Suppressor macrophage treated with lipopolysaccharide for 4 hours (primary cell): ENCODE measurements at regions not wholly inside any gene's neighbourhood (a gene's known extent, or its start where the extent isn't known, plus 50 kb on each side); places are given as distances from the start of the nearest gene placed in this dataset.

ENCODE experiments used
- DNase-seq: peaks from one replicate; pipeline ENCODE4 v3.0.0-alpha.2; 2020

DNA sequence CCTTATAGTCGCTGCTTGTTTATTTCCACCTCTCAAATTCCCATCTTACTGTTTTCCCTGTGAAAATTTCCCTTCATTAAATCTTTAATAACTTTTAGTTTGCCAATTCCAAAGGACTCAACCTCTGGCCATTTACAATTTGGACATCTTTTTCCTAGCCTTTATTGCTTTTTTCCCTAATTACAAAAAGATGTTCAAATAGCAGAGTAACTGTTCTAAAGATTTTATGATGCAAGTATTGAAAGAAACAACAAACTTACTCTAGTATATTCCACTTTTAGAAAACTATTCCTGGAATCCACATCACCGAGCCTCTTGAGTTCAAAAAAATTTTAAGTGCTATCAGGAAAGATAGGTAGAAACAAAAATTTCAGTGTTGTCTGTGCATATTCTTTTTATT, 174.1 kb upstream of the UBE2E2 start:
- no peak for DNase-seq

DNA sequence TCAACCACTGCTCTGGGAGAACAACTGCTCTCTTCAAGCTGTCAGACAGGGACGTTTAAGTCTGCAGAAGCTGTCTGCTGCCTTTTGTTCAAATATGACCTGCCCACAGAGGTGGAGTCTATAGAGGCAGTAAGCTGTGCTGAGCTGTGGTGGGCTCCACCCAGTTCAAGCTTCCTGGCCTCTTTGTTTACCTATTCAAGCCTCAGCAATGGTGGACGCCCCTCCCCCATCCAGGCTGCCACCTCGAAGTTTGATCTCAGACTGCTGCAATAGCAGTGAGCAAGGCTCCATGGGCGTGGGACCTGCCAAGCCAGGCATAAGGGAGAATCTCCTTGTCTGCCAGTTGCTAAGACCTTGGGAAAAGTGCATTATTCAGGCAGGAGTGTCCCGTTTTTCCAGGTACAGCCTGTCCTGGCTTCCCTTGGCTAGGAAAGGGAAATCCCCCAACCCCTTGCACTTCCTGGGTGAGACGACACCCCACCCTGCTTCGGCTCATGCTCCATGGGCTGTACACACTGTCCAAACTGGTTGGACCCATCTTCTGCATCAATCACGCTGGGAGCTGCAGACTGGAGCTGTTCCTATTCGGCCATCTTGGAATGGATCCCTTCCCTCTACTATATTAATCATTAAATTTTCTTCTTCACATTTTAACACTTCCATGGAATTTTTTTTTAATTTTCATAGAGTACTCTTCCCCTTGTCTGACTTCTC, 167.0 kb upstream of the UBE2E2 start:
- DNase-seq: no peak

DNA sequence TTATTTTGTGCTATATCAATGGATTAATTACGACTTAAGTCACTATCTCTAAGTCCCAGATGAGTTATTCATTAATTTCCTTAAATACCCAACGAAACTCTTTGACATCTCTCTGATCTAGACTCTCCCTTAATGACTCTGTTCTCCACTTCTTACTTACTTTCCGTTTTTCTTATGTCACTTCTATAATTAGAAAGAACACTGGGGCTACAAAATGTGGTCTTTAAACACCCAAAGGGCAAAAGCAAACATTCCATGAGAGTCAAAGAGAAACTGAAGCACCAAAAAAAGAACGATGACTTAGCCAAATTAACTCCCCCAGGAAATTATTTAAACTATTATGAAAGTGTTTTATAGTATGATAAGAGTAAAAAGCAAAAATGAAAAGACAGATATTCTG, 166.4 kb upstream of the UBE2E2 start:
- peak; percentile 27 for DNase-seq

DNA sequence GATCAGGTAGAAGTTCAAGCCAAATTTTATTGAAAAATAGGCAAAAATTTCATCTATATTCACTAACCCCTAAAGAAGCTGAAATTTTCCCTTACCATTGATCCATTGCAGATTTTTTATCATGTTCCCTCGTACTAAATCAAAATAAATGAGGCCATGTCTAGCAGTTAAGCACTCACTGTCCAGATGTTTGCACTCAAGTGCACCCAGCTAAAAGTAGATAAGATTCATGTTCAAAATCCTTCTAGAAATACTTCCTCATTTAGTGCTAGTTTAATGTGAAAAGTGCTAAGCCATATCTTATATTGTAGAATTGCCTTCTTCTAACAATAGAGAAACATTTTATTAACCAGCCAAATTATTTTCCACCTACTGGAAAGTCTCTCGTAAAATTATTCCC, 164.7 kb upstream of the UBE2E2 start:
- no peak for DNase-seq

DNA sequence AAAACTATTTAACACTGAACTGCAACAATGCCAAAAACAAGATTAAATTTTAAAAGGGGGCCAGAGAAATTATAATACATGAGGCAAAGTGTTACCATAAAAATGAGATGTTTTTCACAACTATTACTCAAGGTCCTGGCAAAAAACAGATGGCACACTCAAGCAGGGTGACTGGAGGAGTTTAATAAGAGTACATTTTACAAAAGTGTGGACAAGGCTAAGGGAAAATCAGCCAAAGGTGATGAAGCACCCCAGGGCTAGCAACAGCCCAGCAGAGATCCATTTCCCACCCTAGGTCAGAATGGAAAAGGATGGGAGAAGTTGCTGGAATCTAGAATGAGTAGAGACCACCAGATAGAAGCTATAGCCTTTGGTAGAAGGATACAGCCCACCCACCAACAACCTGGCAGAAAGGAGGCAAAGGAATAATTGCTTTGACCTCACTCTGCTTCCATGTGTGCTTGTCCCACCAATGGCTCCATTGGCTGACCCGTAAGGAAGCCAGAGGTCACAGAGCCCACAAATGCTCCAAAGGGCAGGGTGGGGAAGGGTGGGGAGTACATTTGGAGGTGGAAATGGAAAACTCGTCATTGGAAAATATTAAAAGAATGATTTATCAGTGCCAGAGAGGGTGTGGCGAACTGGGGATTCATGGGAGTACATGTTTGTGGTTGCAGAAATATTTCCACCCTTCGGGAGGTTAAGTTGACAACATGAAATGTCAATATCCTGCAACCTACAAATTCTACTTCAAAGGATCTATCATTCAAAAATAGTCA, 161.0 kb upstream of the UBE2E2 start:
- DNase-seq: no peak

DNA sequence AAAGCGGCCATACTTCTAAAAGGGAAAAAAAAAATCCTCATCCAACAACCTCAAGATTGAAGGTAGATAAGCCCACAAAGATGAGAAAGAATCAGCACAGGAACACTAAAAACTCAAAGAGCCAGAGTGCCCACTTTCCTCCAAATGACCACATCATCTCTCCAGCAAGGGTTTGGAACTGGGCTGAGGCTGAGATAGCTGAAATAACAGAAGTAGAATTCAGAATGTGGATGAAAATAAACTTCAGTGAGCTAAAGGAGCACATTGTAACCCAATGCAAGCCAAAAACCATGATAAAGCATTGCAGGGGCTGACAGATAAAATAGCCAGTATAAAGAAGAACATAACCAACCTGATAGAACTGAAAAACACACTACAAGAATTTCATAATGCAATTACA, 158.7 kb upstream of the UBE2E2 start:
- no peak for DNase-seq

DNA sequence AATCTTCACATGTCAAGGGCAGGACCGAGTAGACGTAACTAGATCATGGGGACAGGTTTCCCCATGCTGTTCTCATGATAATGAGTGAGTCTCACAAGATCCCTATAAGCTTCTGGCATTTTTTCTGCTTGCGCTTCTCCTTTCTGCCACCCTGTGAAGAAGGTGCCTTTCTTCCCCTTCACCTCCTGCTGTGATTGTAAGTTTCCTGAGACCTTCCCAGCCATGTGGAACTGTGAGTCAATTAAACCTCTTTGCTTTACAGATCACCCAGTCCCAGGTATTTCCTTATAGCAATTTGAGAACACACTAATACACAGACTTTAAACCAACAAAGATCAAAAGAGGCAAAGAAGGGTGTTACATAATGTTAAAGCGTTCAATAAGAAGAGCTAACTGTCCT, 156.6 kb upstream of the UBE2E2 start:
- no peak for DNase-seq

DNA sequence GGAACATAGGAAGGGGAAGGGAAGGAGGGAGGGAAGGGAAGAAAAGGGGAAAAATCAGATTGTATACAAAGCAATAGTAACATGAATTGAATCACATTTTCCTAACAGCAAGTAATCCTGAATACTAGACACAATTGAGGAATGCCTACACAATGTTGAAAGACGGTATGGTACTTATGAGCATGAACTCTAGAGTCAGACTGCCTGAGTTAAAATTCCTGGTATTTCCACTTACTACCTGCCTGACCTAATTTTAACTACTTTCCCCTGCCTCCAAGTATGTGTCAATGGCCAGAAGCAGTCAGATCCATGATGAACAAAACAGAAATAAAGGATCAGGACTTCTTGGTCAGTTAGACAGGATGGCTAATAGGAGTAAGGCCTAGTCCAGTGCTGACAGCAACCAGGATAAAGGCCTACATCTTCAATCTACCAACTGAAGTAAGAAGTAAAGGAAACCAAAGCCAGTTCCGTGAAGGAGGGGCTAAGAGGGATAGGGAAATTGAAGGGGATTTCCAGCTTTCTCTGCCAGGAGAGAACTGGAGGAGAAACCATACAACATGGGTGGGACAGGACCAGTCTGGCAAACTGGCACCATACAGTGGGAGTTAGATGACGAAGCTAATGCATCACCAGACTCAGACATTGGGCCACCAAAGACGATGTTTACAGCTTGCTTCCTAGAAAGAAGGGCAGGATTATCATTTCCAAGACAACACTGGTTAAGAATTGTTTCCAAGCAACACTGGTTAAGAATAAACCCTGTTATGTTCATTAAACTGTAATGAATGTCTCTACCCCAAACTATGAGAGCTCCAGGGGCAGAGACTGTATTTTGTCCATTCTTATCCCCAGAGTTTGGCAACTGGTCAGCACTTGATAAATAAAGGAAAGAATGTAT, 151.6 kb upstream of the UBE2E2 start:
- peak; percentile 83 for DNase-seq

DNA sequence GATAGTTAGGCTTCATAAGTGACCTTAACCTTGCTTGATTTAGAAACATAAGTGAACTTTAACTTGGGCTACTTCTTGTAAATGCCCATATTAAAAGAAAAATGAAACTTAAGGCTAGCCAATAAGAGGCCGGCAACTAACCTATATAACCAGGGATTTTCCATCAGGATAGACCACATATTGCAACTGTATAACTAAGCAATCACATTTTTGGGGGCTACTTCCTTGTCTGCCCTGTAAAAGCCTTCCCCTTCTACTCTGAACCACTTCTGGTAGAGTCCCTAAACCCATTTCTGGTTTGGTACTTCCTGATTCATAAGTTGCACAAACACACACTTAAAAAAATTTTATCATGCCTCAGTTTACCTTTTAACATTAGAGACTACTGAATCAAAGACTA, 150.9 kb upstream of the UBE2E2 start:
- peak; percentile 79 for DNase-seq

DNA sequence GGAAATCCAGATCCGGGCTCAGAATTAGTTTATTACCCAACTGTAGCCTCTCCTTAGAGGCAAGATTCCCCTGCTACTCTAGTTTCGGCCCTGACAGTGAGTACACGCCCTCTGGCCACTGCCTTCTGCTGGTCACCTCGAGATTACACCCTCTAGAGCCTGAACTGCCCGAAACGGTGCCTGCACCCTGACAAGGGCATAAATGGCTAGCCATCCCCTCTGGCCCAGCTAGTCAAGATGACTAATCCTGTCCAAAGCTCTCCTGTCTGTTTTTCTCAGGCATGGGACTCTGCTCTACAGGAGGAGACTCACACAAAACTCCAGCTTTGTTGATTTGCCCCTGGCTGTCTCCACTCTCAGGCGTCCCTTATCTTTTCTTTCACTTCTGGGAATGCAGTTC, 150.5 kb upstream of the UBE2E2 start:
- DNase-seq: no peak

DNA sequence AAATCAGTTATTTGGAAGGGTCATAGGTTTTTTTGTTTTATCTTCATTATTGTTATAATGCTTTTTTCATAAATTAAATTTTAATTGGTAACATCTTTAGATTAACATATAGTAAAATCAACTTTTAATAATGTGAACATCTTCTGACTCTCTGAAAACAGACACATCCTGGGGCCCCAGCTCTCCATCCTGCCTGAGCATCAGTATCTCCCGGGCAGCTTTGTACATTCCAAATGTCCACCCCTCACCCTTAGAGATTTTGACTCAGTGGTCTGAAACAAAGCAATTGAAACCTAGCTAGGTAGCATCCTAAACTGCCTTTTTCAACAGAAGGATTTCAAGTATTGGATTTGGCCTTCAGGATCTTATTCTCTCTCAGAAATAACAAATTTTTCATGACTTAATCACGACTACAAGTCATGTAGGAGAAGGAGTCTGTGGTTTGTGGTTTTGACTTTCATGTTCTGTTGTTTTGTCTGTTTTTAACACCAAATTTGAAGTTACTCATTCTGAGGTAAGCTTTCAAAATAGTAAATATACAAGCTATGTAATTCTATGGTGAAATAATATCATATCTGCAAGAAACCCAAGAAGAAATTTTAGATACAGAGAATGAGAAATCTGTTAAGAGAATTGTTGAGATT, 147.3 kb upstream of the UBE2E2 start:
- DNase-seq: peak; percentile 64

DNA sequence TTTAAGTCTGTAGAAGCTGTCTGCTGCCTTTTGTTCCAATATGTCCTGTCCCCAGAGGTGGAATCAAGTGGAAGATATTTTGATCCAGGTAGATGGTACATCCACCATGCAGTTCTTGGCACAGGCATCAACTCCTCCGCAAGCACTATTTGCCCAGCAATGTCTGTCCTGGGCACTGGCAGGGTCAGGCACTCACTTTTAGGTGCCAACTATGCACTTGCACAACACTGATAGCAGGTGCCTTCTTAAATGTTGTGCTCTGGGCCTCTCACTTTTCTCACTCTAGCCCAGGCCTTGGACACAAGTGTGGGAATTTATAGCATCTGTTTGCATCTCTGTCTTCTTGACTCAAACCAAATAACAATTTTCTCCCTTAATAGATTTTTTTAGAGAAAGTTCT, 140.5 kb upstream of the UBE2E2 start:
- DNase-seq: no peak

DNA sequence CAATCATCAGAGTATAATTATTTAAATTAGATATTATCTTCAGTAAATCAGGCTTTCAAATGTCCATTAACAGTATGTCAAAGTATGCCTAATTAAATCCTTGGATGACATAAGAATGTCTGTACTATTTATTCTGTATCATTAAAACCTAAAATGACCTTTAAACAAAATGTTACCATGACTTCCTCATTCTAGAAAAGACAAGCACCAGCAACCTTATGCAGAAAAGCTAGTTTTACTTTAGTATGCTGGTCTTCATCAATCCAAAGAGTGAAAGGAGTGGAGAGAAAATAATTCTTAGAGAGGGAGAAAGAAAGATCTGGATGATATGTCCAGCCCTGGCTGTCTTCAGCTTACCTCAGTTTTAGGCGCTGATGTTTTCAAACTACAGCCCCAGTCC, 140.1 kb upstream of the UBE2E2 start:
- peak; percentile 24 for DNase-seq

DNA sequence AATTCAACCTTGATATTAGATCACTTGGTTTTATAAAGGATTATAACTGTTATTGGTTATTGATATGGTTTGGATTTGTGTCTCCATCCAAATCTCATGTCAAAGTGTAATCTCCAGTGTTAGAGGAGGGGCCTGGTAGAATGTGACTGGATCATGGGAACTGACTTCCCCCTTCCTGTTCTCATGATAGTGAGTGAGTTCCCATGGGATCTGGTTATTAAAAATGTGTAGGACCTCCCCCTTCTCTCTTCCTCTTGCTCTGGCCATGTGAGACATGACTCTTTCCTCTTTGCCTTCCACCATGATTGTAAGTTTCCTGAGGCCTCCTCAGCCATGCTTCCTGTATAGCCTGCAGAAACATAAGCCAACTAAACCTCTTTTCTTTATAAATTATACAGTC, 136.0 kb upstream of the UBE2E2 start:
- peak; percentile 26 for DNase-seq

DNA sequence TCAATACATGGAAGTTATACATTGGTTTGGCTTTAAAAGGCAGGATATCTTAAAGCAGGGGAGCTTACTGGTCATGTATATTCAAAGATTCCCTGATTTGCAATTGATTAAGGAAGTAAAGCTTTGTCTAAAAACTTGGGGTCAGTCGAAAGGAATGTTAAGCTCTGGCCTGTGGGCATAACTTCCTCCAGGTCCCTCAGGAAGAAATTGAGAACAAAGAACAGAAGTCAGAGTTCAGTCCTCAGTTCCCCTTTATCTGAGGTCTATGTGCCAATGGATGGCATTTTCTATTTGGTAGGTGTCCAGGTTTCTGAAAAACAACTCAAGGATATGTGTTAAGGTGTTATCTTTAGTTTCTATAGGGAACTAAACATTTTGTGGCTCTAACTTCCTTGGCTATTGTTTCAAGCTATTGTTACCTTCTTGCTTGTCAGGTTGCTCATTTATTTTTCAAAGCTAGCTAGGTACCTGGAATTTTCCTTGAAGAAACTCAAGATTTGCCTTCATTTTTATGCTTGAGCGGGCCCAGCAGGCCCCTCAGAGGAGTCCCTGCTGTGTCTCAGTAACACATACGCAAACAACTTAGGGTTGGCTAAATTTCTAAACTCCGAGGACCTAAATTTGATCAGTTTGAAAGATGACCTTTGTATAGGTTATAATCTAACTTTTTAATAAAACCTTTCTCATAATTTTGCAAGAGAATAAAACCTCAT, 135.0 kb upstream of the UBE2E2 start:
- DNase-seq: peak; percentile 39

DNA sequence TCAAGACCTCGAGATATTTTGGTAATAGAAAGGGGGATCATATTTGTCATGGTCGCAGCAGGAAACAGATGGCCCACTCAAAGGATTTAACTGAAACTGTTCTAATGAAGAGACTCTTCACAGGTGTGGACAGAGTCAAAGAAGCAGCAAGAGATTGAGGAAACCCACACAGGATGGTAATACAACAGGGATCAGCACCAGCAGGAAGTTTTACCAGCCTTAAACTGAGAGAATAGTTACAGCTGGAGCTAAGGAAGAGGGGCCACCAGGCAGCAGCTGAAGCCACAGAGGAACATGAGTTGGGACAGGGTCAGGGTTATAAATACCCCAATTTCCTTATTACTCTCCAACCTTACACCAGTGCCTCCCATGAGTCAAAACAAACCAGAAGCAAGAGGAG, 131.8 kb upstream of the UBE2E2 start:
- no peak for DNase-seq

DNA sequence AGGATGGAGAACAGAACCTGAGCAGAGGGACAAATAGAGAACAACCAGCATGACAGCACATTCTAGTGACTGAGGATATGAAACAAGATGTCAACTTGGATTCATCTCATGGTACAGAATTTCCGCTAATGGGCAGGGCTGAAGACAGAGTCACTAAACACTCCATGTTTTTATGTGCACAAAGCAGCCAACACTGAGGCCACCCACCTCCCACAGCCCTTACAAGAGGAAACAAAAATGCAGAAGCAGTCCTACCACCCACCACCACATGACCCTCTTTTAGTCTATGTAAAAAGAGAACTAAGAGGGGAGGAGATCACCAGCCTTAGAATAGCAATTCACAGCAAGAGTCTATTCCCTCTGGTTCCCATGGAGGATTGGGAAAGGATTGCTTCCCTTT, 131.4 kb upstream of the UBE2E2 start:
- peak; percentile 94 for DNase-seq

DNA sequence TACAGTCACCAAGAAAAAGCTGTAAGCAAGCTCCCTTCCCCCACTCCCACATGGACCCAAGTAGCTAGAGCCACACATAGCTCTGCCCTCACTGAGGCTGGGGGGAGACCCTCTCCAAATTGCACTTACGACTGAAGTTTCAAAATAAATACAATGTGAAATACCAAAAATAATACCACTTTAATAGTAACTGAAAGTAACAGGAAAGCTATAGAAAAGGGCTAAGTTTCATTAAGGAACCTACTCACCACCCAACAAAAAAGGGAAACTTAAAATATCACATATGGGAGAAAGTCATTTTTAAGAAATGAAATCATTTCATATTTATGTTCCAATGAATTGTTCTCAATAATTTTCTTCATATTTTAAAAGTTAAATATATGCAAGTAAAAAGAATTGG, 130.4 kb upstream of the UBE2E2 start:
- DNase-seq: peak; percentile 49

DNA sequence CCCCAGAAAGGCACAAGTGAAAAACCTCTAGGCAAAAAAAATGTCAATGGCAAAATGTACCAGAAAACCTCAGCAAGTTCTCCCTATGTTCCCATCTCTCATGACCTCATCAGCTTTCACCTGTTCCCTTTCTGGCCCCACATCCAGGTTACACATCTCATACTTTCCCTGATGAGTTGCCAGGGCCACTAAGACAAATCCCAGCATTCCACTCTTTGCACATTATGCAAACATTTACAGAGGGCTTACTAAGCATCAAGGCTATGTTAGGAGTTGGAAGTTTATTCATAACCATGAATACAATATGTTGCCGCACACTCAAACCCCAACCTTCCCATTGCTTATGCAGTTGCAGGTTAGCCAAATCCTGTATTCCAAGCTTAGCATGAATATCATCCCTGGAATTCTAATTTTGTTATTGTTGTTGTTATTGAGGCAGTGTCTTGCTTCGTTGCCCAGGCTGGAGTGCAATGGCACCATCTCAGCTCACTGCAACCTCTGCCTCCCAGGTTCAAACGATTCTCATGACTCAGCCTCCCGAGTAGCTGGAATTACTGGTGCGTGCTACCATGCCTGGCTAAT, 129.3 kb upstream of the UBE2E2 start:
- DNase-seq: no peak

DNA sequence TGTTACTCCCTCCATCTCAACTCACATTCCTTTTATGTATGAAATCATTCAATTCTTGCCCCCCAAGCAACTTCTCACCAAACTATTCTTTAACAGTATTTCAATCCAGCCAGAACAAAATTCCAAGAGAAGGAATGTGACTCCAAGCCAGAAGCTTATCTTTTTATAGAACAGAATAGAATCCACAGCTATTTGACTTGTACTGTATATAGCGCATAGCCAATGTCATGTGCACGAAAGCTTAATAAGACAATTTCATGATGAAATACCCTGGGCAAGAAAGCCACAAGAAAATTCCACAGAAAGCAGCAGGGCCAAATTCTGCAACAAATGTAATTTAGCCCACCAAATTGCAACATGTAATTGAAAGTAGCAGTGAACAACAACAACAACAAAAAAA, 127.6 kb upstream of the UBE2E2 start:
- peak; percentile 43 for DNase-seq

DNA sequence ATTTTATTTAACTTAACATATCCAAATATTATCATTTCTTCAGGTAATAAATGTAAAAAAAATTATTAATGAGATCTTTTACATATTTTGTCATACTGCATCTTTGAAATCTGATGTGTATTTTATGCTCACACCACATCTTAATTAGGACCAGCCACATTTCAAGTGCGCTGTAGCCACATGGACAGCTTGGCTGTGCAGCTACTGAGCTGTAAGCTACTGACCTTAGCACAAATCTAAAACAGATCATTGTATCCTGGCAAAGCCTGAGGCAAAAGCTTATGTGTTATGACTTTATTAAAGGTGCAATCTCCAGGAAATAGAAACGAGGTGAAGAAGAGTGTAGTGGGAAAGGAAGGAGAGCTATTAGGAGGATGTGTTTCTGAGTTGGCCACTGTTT, 126.7 kb upstream of the UBE2E2 start:
- no peak for DNase-seq

DNA sequence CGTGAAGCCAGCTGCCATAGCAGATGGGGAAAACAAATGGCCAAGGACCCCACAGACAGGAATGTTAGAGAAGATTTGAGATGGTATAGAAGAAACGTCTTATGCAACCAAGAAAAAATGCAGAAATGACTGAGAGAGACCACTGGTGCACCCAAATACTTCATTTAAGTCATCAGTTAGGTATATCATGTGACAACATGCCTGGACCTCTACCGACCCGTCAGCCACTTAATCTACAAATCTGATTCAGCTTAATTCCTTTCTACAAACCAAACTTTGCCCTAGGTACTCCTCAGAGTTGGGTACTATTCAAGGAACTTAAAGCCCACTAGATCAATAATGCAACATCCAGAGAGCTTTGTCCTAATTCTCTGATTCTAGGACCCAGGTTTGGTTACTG, 126.0 kb upstream of the UBE2E2 start:
- DNase-seq: no peak
